Neuron (in vitro differentiated cells): ENCODE measurements at regions not wholly inside any gene's neighbourhood (a gene's known extent, or its start where the extent isn't known, plus 50 kb on each side); places are given as distances from the start of the nearest gene placed in this dataset.
"Not testable (repeated sequence)": the region's sequence is repeated elsewhere in the genome, so short reads cannot be mapped to it uniquely, and the experiment has no call there.

Experiments used
- H2AFZ ChIP-seq: one replicate; pipeline ENCODE4 v1.6.1; 2013; ENCODE audit warnings: low read depth, mild to moderate bottlenecking, inconsistent platforms, low read length, moderate library complexity
- H3K27me3 ChIP-seq: one replicate; pipeline ENCODE4 v1.6.1; 2013; ENCODE audit warnings: low read length; ENCODE audit not compliant: insufficient read depth
- H3K36me3 ChIP-seq: one replicate; pipeline ENCODE4 v1.6.1; 2013; ENCODE audit warnings: low read length; ENCODE audit not compliant: insufficient read depth
- H3K4me1 ChIP-seq: one replicate; pipeline ENCODE4 v1.6.1; 2013; ENCODE audit warnings: low read length; ENCODE audit not compliant: insufficient read depth
- H3K4me3 ChIP-seq: 2 replicates; pipeline ENCODE4 v1.5.1; 2013; ENCODE audit warnings: mild to moderate bottlenecking, low read length, moderate library complexity
- H3K9me3 ChIP-seq: one replicate; pipeline ENCODE4 v1.6.1; 2013; ENCODE audit warnings: low read length

DNA sequence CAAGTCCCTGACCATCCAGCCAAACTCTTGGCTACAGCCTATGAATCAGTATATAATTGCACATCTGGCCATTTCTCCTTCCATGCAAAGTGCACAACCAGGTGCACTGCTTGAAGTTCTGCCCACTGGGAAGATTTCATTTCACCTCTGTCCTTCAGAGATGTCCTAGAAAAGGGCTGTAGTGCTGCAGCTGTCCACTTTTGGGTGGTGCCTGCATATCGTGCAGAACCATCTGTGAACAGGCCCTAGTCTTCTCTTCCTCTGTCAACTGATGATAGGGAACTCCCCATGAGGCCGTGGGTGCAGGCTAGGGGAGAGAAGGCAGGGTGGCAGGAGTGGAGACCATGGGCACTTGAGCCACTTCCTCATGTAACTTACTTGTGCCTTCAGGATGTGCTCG is 470.6 kb upstream of the RGS6 start:
- not testable (repeated sequence) for H3K4me3 ChIP-seq, H3K27me3 ChIP-seq, H3K4me1 ChIP-seq, H2AFZ ChIP-seq, H3K36me3 ChIP-seq
- H3K9me3 ChIP-seq, result peaks cover 10% of the 10 kb centered on the region

- Histone ChIP-seq H3K27me3 (no peaks in the 10 kb centered on the region), H3K36me3 (no peaks in the 10 kb centered on the region), H3K4me3 (no peak overlapping the region), H2AFZ (no peak overlapping the region), H3K4me1 (no peaks in the 10 kb centered on the region), H3K9me3 (peaks cover 10% of the 10 kb centered on the region)
Measured at GRCh38 chr14:71463807-71464206, 468.4 kb upstream of the RGS6 start.

DNA sequence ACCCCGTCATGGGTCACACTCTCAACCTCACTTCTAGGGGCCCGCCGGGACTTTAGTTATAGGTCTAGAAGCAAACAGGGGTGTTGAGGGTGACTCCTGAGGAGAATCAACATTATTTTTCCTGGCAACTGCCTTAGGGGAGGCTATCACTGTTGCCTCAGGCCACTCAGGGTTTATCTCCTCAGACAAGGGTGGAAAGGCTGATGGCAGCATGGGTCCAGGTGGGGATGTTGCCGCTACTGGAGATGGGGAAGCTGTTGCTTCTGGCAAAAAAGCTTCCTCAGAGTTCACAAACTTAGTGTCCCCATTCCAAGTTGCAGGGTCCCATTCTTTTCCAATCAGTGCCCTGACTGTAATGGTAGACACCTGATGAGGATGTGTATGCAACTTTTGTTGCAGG is 467.4 kb upstream of the RGS6 start:
- Histone ChIP-seq H3K27me3 (no peaks in the 10 kb centered on the region), H3K4me3 (no peak overlapping the region), H3K9me3 (peaks cover 10% of the 10 kb centered on the region), H3K36me3 (no peaks in the 10 kb centered on the region), H3K4me1 (no peaks in the 10 kb centered on the region), H2AFZ (no peak overlapping the region)

DNA sequence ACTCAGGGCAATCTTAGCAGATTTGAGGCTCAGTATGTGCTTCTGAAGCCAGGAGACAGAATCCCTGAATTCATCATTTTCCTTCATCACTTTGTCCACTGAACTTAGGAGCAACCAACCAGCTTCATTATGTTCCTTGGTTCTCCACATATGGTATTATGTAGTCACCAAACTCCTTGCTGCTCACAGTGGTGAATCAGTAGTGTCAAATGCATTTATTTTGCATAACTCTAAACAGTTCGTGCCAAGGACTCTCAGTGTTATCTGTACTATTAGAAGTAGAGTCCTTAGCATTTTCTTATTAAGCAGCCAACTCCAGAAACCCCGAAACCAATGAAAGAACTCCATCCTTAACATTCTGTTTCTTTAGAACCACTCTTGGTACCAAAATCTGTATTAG is 466.9 kb upstream of the RGS6 start:
- H3K27me3 ChIP-seq, result no peaks in the 10 kb centered on the region
- H3K36me3 ChIP-seq, result no peaks in the 10 kb centered on the region
- H2AFZ ChIP-seq, result no peak overlapping the region
- no peak overlapping the region for H3K4me3 ChIP-seq
- H3K4me1 ChIP-seq, result no peaks in the 10 kb centered on the region
- peaks cover 8% of the 10 kb centered on the region for H3K9me3 ChIP-seq

DNA sequence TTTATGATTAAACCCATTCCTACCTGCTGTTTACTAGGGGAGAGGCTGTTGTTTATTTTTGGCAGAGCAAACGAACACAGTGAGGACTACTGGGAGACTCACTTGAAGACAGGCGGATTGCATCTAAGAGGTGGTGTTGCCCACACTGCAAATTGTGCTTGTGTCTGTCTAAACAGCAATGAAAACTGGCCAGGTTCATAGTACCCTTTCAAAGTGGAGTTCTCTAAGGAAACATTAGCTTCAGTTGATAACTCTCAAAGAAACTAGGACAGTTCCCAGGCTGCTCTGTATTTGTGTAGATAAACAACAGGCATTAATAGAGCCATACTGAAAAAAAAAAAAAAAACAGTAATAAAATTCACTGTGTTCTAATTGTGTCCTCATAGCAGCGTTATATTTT is 466.0 kb upstream of the RGS6 start:
- H3K27me3 ChIP-seq, result no peaks in the 10 kb centered on the region
- no peak overlapping the region for H2AFZ ChIP-seq
- H3K9me3 ChIP-seq, result peaks cover 8% of the 10 kb centered on the region
- no peak overlapping the region for H3K4me3 ChIP-seq
- H3K36me3 ChIP-seq, result no peaks in the 10 kb centered on the region
- no peaks in the 10 kb centered on the region for H3K4me1 ChIP-seq

- H3K27me3 ChIP-seq, result no peaks in the 10 kb centered on the region
- no peaks in the 10 kb centered on the region for H3K36me3 ChIP-seq
- no peak overlapping the region for H2AFZ ChIP-seq
- H3K9me3 ChIP-seq, result peaks cover 8% of the 10 kb centered on the region
- H3K4me3 ChIP-seq, result no peak overlapping the region
- H3K4me1 ChIP-seq, result no peaks in the 10 kb centered on the region
Measured at GRCh38 chr14:71466946-71467345, 465.3 kb upstream of the RGS6 start.

DNA sequence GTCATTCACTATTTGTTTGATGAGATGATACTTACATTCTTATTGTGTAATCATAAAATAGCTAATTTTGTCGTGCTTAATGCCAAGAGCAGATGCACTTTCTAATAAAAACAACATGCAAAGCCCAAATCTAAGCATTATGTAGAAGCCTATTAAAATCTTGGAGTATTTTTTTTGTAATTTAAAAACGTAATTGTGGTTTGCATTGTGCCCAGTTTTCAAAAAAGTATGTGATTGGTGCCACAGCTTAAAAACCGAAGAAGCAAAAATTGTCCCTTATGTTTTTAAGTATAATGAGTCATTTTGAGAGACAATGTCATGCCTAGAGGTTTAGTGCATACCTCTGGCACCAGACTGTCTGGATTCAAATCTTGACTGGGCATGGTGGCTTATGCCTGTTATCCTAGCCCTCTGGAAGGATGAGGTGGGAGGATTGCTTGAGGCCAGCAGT is 464.8 kb upstream of the RGS6 start:
- Histone ChIP-seq H3K36me3 (no peaks in the 10 kb centered on the region), H3K27me3 (no peaks in the 10 kb centered on the region), H3K4me3 (no peak overlapping the region), H3K4me1 (no peaks in the 10 kb centered on the region), H2AFZ (no peak overlapping the region), H3K9me3 (peaks cover 8% of the 10 kb centered on the region)

- no peaks in the 10 kb centered on the region for H3K27me3 ChIP-seq
- H3K36me3 ChIP-seq, result no peaks in the 10 kb centered on the region
- peaks cover 3% of the 10 kb centered on the region for H3K9me3 ChIP-seq
- H3K4me1 ChIP-seq, result no peaks in the 10 kb centered on the region
- H3K4me3 ChIP-seq, result no peak overlapping the region
- no peak overlapping the region for H2AFZ ChIP-seq
Measured at GRCh38 chr14:71468701-71469100, 463.5 kb upstream of the RGS6 start.

- H3K27me3 ChIP-seq, result no peaks in the 10 kb centered on the region
- H3K4me1 ChIP-seq, result no peaks in the 10 kb centered on the region
- no peaks in the 10 kb centered on the region for H3K36me3 ChIP-seq
- H2AFZ ChIP-seq, result no peak overlapping the region
- H3K9me3 ChIP-seq, result no peaks in the 10 kb centered on the region
- H3K4me3 ChIP-seq, result no peak overlapping the region
Measured at GRCh38 chr14:71469643-71470335, 462.4 kb upstream of the RGS6 start.

DNA sequence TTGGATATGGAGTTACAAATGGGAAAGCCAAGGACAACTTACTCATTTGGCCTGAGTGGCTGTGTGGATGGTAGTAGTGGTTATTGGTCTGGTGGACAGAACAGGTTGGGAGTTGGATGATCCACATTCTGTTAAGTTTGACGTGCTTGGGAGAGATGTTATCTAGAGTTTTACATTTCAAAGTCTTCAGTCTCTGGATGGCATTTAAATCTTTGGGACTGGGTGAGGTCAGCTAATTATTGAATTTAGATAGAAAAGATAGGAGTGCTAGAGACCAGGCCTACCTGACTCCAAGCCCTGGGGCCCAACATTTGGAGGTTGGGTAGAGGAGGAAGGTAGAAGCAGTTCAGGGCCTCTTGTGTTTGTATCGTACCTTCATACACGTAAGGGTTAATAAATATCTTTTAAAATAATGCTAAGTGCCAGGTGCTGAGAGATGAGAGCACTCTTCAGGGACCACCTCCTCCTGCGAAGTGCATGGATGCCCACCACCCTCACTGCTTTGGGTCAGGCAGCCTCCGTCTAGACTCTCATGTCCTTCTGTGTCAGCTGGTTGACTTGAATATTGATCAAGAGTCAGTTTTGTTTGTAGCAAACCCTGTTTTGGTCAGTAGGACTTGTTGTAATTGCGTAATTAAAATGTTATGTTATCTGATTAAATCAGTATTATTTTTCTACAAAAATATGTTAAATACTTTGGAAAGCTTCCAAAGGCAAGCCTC is 460.4 kb upstream of the RGS6 start:
- Histone ChIP-seq H3K36me3 (no peaks in the 10 kb centered on the region), H2AFZ (no peak overlapping the region), H3K27me3 (no peaks in the 10 kb centered on the region), H3K9me3 (no peaks in the 10 kb centered on the region), H3K4me3 (no peak overlapping the region), H3K4me1 (no peaks in the 10 kb centered on the region)

DNA sequence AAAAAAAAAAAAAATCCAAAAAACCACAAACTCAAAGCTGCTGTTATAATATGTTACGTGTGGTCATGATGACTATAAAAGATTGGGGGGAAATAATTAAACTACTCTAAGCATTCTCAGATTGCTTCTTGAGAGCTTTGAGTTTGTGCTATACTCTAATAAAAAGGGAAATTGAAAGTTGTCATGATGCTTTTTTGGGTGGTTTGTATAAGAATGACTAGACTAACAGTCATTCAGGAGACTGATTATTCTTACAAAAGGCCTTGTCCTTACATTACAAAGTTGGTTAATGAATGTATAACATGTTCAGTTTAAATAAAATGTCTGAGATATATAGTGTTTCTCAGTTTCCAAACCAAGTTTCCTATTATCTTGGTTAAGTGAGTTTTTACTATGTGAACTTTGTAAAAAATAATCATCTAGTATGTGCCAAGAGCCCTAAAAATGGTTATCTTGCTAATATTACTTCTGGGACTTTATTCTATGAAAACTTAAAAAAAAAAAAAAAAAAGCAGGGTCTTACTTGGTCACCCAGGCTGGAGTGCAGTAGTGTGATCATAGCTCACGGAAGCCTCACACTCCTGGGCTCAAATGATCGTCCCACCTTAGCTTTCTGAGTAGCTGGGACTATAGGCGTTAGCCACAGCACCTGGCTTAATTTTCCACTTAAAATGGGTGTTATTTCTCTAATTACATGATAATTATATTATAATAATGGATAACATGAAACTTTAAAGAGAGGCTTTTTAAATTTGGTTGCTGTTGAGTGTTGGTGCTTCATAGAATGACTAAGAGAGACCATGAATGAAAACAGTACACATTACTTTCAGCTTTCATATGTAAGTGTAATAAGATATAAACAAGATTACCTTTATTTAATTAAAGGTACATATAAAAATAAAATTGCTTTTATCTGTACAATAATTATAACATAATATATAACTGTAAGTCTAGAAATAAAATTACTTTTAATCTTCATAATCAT is 459.6 kb upstream of the RGS6 start:
- no peaks in the 10 kb centered on the region for H3K36me3 ChIP-seq
- H2AFZ ChIP-seq, result no peak overlapping the region
- no peak overlapping the region for H3K4me3 ChIP-seq
- no peaks in the 10 kb centered on the region for H3K4me1 ChIP-seq
- H3K27me3 ChIP-seq, result no peaks in the 10 kb centered on the region
- no peaks in the 10 kb centered on the region for H3K9me3 ChIP-seq

DNA sequence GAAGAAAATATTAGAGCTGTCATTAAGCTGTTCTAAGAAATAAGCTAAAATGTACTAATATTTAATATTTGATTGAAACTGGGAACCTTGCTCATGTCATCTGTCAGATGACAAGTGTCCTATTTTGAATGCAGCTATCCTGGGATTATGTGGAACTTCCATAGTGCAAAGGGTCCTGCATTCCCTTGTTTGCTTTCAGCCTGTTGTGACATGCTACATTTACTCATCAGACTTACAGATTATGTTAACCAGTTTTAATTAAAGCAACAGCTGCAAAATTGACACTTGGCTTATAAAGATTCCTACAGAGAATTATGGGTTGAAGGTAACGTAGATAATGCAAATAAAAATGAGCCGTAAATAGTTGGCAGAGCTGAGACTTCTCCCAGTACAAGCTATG is 458.4 kb upstream of the RGS6 start:
- no peak overlapping the region for H2AFZ ChIP-seq
- no peaks in the 10 kb centered on the region for H3K27me3 ChIP-seq
- no peak overlapping the region for H3K4me3 ChIP-seq
- H3K9me3 ChIP-seq, result no peaks in the 10 kb centered on the region
- H3K36me3 ChIP-seq, result no peaks in the 10 kb centered on the region
- H3K4me1 ChIP-seq, result no peaks in the 10 kb centered on the region
